A673 (cell line): ENCODE measurements at regions not wholly inside any gene's neighbourhood (a gene's known extent, or its start where the extent isn't known, plus 50 kb on each side); places are given as distances from the start of the nearest gene placed in this dataset.

Experiments
- EZH2 ChIP-seq: fragments of 200-600 bp; sonication (generic); IDR thresholded peaks from 2 replicates; pipeline ENCODE4 v1.6.1; 2017; ENCODE audit warnings: borderline replicate concordance, low read depth, mild to moderate bottlenecking, mixed read lengths, antibody characterized with exemption, low read length; ENCODE audit not compliant: poor library complexity, severe bottlenecking
- TF ChIP-seq, protein P1 (sequence below): fragments of 300-800, 200-600 bp; sonication (generic); conservative IDR thresholded peaks from 2 replicates; pipeline ENCODE4 v1.5.1; 2017; ENCODE audit warnings: low read depth, mild to moderate bottlenecking, antibody characterized with exemption, low read length, moderate library complexity, mixed read lengths

- TF ChIP-seq, protein P1, sequence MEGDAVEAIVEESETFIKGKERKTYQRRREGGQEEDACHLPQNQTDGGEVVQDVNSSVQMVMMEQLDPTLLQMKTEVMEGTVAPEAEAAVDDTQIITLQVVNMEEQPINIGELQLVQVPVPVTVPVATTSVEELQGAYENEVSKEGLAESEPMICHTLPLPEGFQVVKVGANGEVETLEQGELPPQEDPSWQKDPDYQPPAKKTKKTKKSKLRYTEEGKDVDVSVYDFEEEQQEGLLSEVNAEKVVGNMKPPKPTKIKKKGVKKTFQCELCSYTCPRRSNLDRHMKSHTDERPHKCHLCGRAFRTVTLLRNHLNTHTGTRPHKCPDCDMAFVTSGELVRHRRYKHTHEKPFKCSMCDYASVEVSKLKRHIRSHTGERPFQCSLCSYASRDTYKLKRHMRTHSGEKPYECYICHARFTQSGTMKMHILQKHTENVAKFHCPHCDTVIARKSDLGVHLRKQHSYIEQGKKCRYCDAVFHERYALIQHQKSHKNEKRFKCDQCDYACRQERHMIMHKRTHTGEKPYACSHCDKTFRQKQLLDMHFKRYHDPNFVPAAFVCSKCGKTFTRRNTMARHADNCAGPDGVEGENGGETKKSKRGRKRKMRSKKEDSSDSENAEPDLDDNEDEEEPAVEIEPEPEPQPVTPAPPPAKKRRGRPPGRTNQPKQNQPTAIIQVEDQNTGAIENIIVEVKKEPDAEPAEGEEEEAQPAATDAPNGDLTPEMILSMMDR: no peak
- no peak for TF ChIP-seq EZH2
These were observed 99.3 kb upstream of the GRIA3 start for GRCh38 chrX:123084797-123085196.
